GM18520 (cell line): ENCODE measurements at regions not wholly inside any gene's neighbourhood (a gene's known extent, or its start where the extent isn't known, plus 50 kb on each side); places are given as distances from the start of the nearest gene placed in this dataset.
"Not testable (repeated sequence)": the region's sequence is repeated elsewhere in the genome, so short reads cannot be mapped to it uniquely, and the experiment has no call there.

ENCODE experiments used
- ATAC-seq: cut with Tn5 transposase; IDR thresholded peaks from one replicate; pipeline ENCODE4 v1.9.1; 2021; ENCODE audit not compliant: unreplicated experiment

- no peak for ATAC-seq
Observed at GRCh38 chr10:65194126-65194525, 1672.9 kb downstream of the REEP3 start.

DNA sequence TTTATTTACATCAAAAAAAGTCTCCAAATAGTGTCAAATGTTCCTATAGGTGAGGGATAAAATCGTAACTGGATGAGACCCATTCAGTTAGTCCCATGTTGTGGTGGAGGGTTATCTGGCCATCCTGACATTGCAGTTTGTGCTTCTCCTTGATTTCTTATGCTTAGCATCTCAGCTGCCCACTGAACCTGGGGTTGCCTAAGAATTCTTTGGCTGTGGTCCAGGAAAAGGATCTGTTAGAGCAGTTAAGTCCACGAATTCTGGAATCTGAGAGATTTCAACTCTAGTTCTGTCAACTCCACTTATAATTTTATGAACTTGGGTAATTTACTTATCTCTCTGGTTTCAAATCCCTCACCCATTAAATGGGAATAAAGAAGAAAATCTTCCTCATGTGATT, 1673.4 kb downstream of the REEP3 start:
- ATAC-seq, result no peak

GRCh38 chr10:65196111-65196510, 1674.9 kb downstream of the REEP3 start:
- ATAC-seq, result no peak

DNA sequence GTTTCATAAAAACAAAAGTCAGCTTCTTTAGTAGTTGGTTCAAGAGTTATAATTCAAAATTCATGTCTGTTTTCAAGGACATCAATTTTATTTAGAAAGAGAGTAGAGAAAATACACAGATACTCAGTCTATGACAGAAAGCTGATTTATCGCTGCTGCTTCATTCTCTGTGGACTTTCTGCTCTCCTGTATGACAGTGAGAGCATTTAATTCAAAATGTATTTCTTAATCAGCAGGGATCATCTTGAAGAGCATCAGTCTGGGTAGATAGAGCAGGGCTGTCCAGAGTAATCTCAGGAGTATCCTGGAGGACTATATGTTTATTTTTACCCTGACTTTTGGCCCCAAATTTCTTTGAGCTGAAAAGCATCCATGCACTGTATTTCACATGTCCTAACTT, 1676.7 kb downstream of the REEP3 start:
- ATAC-seq, result no peak

DNA sequence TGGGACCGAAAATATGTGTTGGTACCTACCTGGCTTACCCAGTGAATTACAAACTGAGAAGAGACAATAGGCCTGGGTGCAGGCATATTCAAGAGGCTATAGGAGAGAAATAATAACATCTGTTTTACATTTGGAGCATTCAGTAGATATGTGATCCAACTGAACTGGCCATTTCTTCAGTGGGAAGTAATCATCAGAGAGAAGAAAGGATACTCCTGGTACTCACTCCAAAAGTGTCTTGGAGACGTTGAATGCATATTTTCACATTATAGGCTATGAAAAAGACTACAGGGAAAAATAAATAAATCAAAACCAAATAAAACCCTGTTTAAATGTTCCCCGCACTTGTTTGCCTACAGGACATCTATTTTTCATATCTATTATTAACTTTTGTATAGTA, 1680.3 kb downstream of the REEP3 start:
- no peak for ATAC-seq

DNA sequence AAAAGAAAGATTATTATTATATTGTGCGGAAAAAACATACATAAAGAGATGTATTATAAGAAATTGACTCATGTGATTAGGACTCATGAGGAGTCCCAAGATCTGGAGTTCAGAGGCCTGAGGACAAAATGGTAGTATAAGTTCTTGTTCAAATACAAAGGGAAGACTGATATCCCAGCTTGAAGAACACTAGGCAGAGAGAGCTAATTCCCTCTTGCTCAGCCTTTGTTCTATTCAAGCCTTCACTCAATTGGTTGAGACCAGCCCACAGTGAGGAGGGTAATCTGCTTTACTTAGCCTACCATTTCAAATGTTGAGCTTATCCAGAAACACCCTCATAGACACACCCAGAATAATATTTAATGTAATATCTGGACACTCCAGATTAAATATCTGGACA, 1683.8 kb downstream of the REEP3 start:
- no peak for ATAC-seq

DNA sequence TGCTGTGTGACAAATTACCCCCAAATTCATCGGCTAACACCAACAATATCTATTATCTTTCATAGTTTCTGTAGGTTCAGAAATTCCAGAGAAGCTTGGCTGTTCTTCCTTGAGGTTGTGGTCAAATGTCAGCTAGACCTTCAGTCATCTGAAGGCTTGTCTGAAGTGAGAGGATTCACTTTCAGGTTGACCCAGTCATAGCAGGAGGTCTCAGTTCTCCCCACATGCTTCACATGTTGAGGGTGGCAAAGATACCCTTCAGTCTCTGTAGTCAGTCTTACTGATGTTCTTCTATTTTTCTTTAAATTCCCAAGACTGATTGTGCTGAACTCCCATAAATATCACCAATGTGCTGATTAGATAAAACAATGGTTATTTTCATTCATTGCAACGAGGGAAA, 1692.0 kb downstream of the REEP3 start:
- ATAC-seq, result no peak

DNA sequence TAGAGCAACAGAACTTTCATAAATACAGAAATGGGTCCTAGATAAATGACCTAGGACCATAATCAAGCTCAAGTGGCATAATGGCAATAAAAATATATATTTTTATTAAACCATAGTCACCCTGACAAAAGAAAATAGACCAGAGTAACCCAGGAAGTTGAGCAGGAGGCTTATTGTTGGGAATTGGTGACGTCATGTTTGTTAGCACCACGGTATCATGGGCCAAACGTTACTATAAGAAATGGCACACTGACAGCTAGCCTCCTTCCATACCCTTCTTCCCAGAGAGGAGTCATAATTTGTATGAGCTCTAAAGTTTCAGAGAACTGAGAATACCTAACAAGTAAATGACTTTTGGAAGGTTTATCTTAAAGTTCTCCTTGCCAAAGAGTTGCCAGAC, 1698.2 kb downstream of the REEP3 start:
- no peak for ATAC-seq

DNA sequence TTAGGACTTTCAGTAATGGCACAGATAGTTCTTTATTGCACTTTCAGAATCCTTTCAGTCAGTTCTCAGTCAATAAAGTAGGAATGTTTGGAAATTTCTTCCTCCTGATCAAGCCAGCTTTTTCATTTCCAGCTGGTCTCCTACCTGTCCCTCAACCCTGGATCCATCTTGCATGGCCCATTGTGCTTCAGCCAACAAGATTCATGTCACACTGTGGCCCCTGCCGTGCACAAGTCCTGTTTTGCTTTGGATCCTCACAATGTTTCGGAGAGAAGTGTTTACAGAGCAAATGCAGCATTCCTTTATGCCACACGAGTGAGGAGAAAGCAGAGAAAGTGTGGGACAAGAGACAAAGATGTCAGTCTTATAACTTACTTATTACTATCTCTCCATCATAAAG, 1694.7 kb upstream of the LRRTM3 start:
- no peak for ATAC-seq

DNA sequence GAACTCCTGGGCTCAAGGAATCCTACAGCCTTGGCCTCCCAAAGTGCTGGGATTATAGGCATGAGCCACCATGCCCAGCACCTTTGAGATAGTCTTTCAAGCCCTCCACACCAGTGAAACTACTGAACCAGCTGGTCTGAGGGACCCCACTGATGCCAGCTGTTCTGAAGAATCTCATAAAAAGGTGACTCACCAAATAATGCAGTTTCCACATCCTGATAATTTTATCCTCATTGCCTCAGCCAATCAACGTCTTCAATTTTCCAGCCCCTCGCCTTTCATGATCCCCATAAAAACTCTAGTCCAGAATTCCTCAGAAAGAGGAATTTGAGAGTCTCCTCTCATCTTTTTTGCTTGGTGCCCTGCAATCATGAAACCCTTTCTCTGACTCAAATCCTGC, 1691.6 kb upstream of the LRRTM3 start:
- ATAC-seq, result no peak

- no peak for ATAC-seq
Observed at GRCh38 chr10:65235266-65235665, 1690.6 kb upstream of the LRRTM3 start.

DNA sequence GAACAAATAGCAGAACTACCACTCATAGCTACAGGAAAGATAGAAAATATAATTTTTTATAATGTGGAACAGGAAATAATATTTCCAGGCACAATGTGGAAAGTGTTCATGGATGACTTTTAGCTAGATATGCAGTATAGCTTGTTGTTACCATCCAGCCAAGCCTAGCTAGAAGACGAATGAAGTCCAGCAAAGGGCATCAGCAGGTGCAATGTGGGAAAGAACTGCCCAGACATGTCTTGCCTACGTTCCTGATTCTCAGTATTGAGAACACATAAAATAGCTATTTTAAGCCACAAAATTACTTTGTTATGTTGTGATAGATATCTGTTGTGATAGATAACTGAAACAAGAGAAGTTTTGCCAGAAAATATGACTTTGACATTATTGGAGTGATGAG, 1690.0 kb upstream of the LRRTM3 start:
- no peak for ATAC-seq

- no peak for ATAC-seq
Observed at GRCh38 chr10:65265451-65265954, 1660.3 kb upstream of the LRRTM3 start.

DNA sequence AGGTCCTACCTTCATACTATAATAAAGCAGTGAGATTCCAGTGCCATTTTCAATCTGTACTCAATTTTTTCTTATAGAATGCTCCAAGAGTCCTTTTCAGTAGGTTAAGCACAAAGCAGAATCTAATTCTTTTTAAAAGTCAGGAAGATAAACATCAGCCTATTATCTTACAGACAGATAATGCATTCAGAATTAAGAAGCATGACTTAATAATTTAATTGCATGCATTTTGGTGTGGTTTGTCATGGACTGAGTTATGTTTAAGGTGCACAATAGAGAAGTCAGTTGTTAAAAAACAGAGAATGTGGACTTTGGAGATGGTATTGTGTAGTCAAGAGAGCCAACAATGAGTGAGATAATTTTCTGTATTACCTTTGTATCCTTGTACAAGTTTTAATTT, 1656.3 kb upstream of the LRRTM3 start:
- ATAC-seq, result not testable (repeated sequence)

DNA sequence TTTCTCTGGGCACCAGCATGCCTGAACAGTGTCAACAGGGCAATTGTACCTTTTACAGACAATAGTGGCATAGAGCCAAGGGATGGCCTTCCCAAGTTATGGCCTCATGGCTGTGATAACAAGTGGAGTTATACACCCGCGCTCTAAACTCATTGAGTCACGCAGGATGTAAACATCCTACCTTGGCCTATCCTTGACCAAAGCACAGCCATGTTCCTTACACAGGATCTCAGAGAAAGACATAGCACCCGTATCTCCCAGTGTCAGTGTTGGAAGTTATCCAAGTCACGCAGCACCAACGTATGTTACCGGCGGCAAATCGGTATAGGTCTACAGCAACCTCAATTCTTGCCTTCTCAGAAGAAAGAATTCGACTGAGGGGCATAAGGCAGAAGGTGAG, 1654.9 kb upstream of the LRRTM3 start:
- ATAC-seq, result no peak

DNA sequence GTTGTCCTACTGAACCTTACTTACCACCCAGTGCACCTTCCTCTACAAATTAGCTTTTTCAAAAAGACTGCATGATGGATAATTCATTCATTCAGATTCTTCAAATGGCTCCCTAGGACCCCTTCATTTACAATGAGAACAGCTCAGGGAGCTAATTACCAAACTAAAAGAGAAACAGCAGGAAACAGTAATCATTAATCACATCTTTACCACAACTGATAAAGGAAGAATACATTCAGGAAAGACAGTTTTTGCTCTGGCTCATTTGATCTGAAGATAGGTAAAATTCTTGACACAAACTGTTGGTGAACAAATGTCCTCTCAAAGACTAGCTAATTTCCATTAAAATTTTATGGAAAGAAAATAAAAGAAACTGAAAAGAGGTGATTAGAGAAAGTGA, 1652.7 kb upstream of the LRRTM3 start:
- ATAC-seq, result no peak

DNA sequence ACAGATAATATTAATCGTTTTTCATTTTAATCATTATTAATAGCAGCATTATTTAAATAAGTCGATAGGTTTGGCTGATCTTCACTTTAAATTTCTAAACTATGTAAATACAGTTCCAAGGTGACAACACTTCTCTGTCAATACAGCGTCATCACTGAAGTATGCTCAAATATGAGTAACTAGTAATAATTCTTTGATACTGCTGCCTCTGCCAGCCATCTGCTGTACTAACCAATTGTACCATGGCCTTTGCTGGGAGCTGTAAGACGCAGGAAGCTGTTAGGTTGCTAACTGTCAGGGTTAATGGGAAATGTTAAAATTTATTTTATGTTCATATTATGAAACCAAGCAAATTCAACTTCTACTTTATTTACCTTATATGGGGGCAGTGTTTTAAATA, 1650.5 kb upstream of the LRRTM3 start:
- no peak for ATAC-seq

GRCh38 chr10:65284495-65285041, 1641.3 kb upstream of the LRRTM3 start:
- no peak for ATAC-seq

DNA sequence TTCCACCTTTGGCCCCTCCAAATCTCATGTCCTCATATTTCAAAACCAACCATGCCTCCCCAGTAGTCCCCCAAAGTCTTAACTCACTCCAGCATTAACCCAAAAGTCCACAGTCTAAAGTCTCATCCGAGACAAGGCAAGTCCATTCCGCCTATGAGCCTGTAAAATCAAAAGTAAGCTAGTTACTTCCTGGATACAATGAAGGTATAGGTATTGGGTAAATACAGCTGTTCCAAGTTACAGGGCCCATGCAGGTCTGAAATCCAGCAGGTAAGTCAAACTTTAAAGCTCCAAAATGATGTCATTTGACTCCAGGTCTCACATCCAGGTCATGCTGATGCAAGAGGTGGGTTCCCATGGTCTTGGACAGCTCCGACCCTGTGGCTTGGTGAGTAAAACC, 1640.1 kb upstream of the LRRTM3 start:
- not testable (repeated sequence) for ATAC-seq

DNA sequence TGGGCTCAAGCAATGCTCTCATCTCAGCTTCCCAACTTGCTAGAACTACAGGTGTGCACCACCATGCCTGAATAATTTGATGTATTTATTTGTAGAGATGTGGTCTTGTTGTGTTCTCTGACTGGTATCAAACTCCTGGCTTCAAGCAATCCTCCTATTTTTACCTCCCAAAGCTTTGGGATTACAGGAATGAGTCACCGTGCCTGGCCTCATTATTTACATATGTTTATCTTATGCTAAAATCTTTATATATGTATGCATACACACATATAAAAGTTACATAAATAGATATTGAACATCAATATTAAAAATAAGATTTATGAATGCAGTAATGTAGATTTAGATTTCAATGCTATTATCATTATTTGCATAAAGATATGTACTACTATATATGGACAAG, 1634.5 kb upstream of the LRRTM3 start:
- no peak for ATAC-seq

GRCh38 chr10:65292551-65292950, 1633.3 kb upstream of the LRRTM3 start:
- no peak for ATAC-seq

- ATAC-seq, result no peak
Observed at GRCh38 chr10:65294329-65294728, 1631.5 kb upstream of the LRRTM3 start.

DNA sequence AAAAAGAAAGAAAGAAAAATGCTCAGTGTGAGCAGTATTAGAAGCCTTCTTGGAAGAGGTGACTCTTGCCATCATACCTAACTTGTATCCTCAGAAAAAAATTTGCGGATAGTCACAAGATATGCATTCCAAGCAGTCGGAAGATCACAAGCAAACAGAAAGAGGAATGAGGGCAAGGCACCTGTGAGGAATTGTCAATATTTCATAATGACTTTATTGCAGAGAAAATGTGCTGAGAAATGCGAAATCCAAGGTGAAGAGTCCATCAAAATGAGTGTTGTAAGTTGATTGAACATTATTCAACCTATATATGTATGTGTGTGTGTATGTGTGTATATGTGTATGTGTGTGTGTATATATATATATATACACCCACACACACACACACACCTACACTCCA, 1624.7 kb upstream of the LRRTM3 start:
- ATAC-seq, result no peak

DNA sequence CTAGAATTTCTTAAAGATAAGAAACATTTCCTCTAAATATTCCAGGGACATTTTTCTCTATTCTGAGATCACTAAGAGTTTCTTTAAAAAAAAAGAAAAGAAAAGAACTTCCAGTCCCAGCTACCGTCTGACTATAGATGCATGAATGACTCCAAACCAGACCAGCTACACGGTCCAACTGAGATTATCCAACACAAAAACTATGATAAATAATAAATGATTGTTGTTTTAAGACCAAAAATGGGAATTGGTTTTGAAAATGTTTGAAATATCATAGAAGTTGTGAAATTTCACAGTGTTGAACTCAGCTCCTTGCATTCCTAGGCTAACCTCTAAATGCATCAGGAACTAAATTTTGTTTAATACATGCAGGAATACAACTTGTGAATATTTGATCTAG, 1619.6 kb upstream of the LRRTM3 start:
- no peak for ATAC-seq
